Breast epithelium (tissue), 3 donors: ENCODE measurements at regions not wholly inside any gene's neighbourhood (a gene's known extent, or its start where the extent isn't known, plus 50 kb on each side); places are given as distances from the start of the nearest gene placed in this dataset.

ENCODE experiments used
- POLR2A ChIP-seq: fragments of 450-650 bp; IDR thresholded peaks from one replicate; pipeline ENCODE4 v1.6.1; 2016; ENCODE audit warnings: antibody characterized with exemption, mild to moderate bottlenecking, moderate library complexity
- POLR2AphosphoS5 ChIP-seq, 3 donors: sonication (generic); formaldehyde crosslinking; IDR thresholded peaks; one replicate each; pipeline ENCODE4 v1.6.1; 2017; ENCODE audit warnings: antibody characterized with exemption in 3 of 3
- TF ChIP-seq, protein P1 (sequence below), 3 donors: fragments of 450-650 bp; IDR thresholded peaks; one replicate each; pipeline ENCODE4 v1.5.1; 2016 to 2017; ENCODE audit warnings: antibody characterized with exemption in 3 of 3, mild to moderate bottlenecking in 3 of 3, moderate library complexity in 3 of 3

GRCh38 chr4:176614793-176615192 lies 177.9 kb downstream of the VEGFC start:
- TF ChIP-seq, protein P1, sequence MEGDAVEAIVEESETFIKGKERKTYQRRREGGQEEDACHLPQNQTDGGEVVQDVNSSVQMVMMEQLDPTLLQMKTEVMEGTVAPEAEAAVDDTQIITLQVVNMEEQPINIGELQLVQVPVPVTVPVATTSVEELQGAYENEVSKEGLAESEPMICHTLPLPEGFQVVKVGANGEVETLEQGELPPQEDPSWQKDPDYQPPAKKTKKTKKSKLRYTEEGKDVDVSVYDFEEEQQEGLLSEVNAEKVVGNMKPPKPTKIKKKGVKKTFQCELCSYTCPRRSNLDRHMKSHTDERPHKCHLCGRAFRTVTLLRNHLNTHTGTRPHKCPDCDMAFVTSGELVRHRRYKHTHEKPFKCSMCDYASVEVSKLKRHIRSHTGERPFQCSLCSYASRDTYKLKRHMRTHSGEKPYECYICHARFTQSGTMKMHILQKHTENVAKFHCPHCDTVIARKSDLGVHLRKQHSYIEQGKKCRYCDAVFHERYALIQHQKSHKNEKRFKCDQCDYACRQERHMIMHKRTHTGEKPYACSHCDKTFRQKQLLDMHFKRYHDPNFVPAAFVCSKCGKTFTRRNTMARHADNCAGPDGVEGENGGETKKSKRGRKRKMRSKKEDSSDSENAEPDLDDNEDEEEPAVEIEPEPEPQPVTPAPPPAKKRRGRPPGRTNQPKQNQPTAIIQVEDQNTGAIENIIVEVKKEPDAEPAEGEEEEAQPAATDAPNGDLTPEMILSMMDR (IDR thresholded peaks at IDR 0.05), result no peak
- TF ChIP-seq POLR2A, result no peak
- TF ChIP-seq POLR2AphosphoS5 (IDR thresholded peaks at IDR 0.05), result no peak
